Esophagus squamous epithelium (tissue), 5 donors: ENCODE measurements at regions not wholly inside any gene's neighbourhood (a gene's known extent, or its start where the extent isn't known, plus 50 kb on each side); places are given as distances from the start of the nearest gene placed in this dataset.
"Not testable (repeated sequence)": the region's sequence is repeated elsewhere in the genome, so short reads cannot be mapped to it uniquely, and the experiment has no call there.

Experiments used
- DNase-seq: peaks from one replicate; lab custom pipeline; 2025; lab: John Stamatoyannopoulos, UW
- H3K27ac ChIP-seq, 4 donors: fragments of 200-600 bp; sonication (generic); one replicate each; pipeline ENCODE4 v1.5.1; 2016 to 2019; ENCODE audit warnings: mild to moderate bottlenecking in 1 of 4
- H3K27me3 ChIP-seq, 4 donors: fragments of 200-600 bp; sonication (generic); 1 replicate in 3 of 4; 2 replicates in 1 of 4; pipeline versions ENCODE4 v1.5.1 to v1.6.0; 2017 to 2021; ENCODE audit warnings: antibody characterized with exemption in 1 of 4
- H3K36me3 ChIP-seq, 3 donors: fragments of 200-600 bp; sonication (generic); one replicate each; pipeline ENCODE4 v1.5.1; 2016 to 2019
- H3K4me1 ChIP-seq, 3 donors: fragments of 200-600 bp; sonication (generic); one replicate each; pipeline ENCODE4 v1.5.1; 2017 to 2019
- H3K4me3 ChIP-seq, 4 donors: fragments of 200-600 bp; sonication (generic); 1 replicate in 3 of 4; 2 replicates in 1 of 4; pipeline ENCODE4 v1.5.1; 2016 to 2019; ENCODE audit warnings: mild to moderate bottlenecking in 2 of 4, moderate library complexity in 1 of 4
- H3K9me3 ChIP-seq, 3 donors: fragments of 200-600 bp; sonication (generic); one replicate each; pipeline ENCODE4 v1.5.1; 2016 to 2019
- CTCF ChIP-seq, 6 experiments: fragments of 450-650 bp in 4 of 6; fragments of 200-600 bp in 2 of 6; sonication (generic) in 2 of 6; IDR thresholded peaks; one replicate each; pipeline ENCODE4 v1.5.1; 2016 to 2019; ENCODE audit warnings: antibody characterized with exemption in 6 of 6, mild to moderate bottlenecking in 4 of 6, moderate library complexity in 4 of 6
- POLR2A ChIP-seq, 4 donors: fragments of 450-650 bp; IDR thresholded peaks; one replicate each; pipeline ENCODE4 v1.6.1; 2017; ENCODE audit warnings: antibody characterized with exemption in 4 of 4, mild to moderate bottlenecking in 4 of 4, moderate library complexity in 3 of 4
- WGBS, 2 donors: methylation state at CpG; one replicate each; pipeline ENCODE4 v1.1.5; 2018; 5-methylcytosine and 5-hydroxymethylcytosine counted together
- intact Hi-C: fragments of 100-400 bp; cut with DNase I; formaldehyde crosslinking; loops from one replicate; pipeline ENCODE4 v1.15.0; 2022
- donor health status: DM: yes; HTN: yes; CAD: no.

GRCh38 chr7:91358303-91358702 is 94.1 kb downstream of the FZD1 start:
- intact Hi-C loops = no loop called here
- Histone ChIP-seq H3K36me3 (no peaks in the 10 kb centered on the region), H3K27ac (no peak overlapping the region), H3K4me1 (no peaks in the 10 kb centered on the region), H3K27me3 (no peaks in the 10 kb centered on the region), H3K9me3 (no peaks in the 10 kb centered on the region), H3K4me3 (no peak overlapping the region)
- DNase-seq = no peak
- no peak for TF ChIP-seq POLR2A (IDR thresholded peaks at IDR 0.05)
- no peak for TF ChIP-seq CTCF (IDR thresholded peaks at IDR 0.05)
- 58 to 66% methylated on average over 2 of the region's 2 CpGs for WGBS, 2 donors

GRCh38 chr7:91365097-91365496 is 100.9 kb downstream of the FZD1 start:
- intact Hi-C loops, H3K36me3 ChIP-seq, H3K4me3 ChIP-seq, DNase-seq, H3K27me3 ChIP-seq, H3K4me1 ChIP-seq, H3K9me3 ChIP-seq, H3K27ac ChIP-seq: not testable (repeated sequence)
- WGBS, 2 donors = 84 to 90% methylated on average over 5 of the region's 5 CpGs

DNA sequence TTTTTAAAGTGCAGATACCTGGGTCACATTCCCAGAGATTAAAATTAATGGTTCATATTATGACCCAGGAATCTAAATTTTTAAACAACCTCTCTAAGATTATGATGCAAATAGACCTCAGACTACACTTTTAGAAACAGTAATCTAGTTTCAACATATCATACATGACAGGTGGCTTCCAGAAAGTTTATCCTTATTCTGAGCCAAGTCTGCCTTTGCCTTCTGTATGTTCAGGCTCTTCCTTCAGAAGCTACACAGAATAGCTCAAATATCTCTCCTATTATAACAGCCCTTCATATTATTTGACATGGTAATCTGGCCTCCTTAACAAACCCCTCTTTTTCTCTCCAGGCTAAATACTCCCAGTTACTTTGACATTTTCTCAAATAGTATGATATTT is 101.9 kb downstream of the FZD1 start:
- Histone ChIP-seq H3K27me3 (no peaks in the 10 kb centered on the region), H3K4me1 (no peaks in the 10 kb centered on the region), H3K4me3 (no peak overlapping the region), H3K9me3 (no peaks in the 10 kb centered on the region), H3K27ac (no peak overlapping the region), H3K36me3 (no peaks in the 10 kb centered on the region)
- no peak for TF ChIP-seq CTCF (IDR thresholded peaks at IDR 0.05)
- TF ChIP-seq POLR2A (IDR thresholded peaks at IDR 0.05) = no peak
- intact Hi-C loops = no loop called here
- DNase-seq = no peak

DNA sequence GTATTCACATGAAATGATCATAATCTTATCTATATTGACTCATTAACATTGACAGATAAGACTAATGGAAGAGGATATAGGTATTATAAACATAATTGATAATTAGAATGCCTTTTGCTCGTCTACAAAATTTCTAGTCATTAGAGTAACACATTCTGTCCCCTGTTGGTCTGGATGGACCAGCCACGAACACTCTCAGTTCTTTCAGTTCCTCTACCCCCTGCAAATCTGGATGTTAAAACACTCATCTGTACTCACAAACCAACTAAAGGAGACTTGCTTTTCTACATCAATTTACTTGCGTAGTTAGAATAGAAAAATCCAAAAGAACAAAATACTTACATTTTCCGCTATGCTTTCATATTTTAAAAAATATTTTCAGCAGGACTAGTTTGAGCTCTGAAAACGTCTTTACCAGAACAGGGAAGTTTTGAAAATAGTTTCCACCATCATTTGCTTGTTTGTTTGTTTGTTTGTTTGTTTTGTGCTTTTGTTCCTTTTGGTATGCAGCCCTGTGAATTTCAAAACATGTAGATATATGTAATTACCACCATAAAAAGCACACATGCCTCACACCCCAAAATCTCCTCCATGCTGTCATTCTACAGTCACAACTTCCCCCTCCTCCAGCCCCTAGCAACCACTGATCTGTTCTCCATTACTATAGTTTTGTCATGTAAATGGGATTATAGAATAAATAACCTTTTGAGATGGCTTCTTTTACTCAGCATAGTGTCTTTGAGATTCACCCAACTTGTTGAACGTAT is 103.8 kb downstream of the FZD1 start:
- WGBS, 2 donors = 71 to 75% methylated on average over 6 of the region's 6 CpGs
- intact Hi-C loops = no loop called here
- TF ChIP-seq POLR2A (IDR thresholded peaks at IDR 0.05) (no peak), CTCF (IDR thresholded peaks at IDR 0.05) (no peak)
- no peak for DNase-seq
- H3K4me1 ChIP-seq = no peaks in the 10 kb centered on the region
- no peaks in the 10 kb centered on the region for H3K9me3 ChIP-seq
- H3K36me3 ChIP-seq = no peaks in the 10 kb centered on the region
- H3K27me3 ChIP-seq = no peaks in the 10 kb centered on the region
- H3K27ac ChIP-seq = no peak overlapping the region
- no peak overlapping the region for H3K4me3 ChIP-seq

DNA sequence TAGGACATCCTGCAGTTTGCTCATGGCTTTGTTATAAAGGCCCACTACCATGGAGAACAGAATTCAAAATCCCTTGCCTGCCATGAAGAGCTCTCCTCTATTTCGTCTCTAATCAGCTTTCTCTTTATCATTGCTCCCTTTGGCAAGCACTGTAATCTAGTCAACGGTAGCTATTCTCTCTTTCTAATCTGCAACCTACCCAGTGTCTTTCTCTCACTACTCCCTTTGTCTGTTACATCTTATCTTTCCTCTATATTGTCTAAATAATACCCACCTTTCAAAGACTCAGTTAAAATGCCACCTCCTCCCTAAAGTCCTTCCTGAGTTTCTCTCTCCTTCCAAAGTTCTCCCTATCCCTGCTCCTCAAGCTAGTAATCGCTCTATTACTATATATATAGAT is 108.1 kb downstream of the FZD1 start:
- Histone ChIP-seq H3K27me3 (no peaks in the 10 kb centered on the region), H3K9me3 (no peaks in the 10 kb centered on the region), H3K4me1 (no peaks in the 10 kb centered on the region), H3K27ac (no peak overlapping the region), H3K36me3 (no peaks in the 10 kb centered on the region), H3K4me3 (no peak overlapping the region)
- intact Hi-C loops = no loop called here
- TF ChIP-seq POLR2A (IDR thresholded peaks at IDR 0.05) (no peak), CTCF (IDR thresholded peaks at IDR 0.05) (no peak)
- DNase-seq = no peak
- WGBS, 2 donors = 73 to 80% methylated on average over 3 of the region's 3 CpGs
